Pulmonary artery endothelial cell (primary cell): ENCODE measurements at regions not wholly inside any gene's neighbourhood (a gene's known extent, or its start where the extent isn't known, plus 50 kb on each side); places are given as distances from the start of the nearest gene placed in this dataset.
"Not testable (repeated sequence)": the region's sequence is repeated elsewhere in the genome, so short reads cannot be mapped to it uniquely, and the experiment has no call there.

ENCODE experiments used
- DNase-seq: peaks from one replicate; pipeline ENCODE4 v3.0.0-alpha.2; 2011; ENCODE audit warnings: low read depth, low spot score

GRCh38 chr2:195199864-195200263 is 457.2 kb upstream of the SLC39A10 start:
- no peak for DNase-seq

DNA sequence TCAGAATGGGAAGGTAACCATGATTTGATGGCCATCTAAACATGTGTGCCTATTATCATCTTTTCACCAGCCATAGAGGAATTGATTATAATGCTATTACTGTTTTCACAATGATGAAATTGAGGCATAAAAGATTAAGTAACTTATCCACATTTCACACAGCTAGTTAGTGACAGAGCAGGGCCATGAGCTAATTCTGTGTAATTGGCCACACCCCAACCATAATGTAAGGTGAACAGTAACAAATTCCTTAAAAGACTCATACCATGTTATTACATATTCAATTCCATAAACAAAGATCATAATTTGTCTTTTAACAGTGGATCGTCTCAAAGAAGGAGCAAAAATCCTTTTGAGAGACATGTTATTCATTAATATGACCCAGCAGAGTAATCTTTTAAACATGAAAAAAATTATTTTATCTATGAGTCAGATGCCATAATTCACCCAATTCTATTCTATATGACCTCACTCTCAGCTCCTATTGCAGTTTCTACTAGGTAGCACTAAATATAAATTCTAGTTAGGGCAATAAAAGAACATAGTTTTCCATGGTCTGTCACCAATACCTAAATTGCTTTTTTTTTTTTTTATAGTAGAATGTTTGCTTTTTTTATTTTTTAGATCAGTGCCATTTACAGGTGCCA is 475.8 kb upstream of the SLC39A10 start:
- no peak for DNase-seq

DNA sequence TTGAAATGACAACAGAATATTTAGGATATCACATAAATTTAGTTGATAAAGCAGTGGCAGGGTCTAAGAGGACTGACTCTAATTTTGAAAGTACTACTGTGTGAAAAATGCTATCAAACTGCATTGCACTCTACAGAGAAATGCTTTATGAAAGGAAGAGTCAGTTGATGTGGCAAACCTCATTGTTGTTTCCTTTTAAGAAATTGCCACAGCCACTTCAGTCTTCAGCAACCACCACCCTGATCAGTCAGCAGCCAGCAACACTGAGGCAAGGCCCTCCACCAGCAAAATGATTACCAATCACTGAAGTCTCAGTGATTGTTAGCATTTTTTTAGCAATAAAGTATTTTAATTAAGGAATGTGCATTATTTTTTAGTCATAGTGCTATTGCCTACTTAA is 488.7 kb upstream of the SLC39A10 start:
- DNase-seq: no peak

DNA sequence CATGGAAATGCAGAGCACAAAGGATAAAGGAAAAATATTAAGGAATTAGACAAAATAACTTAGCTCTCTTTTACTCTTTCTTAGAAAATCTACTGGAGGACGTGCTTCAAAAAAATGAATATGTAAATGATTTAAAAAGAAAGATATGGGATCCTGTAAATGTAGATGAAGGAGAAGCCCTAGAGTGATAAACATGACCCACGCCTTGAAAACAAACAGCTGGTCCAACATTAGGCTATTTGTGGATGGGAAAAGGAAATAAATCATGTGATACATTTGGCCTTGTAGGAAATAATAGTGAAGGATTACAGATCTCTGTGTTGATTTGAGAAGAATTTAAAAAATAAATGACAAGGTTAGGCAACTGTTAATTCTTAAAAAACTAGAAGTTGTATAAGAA is 492.1 kb upstream of the SLC39A10 start:
- DNase-seq: no peak

DNA sequence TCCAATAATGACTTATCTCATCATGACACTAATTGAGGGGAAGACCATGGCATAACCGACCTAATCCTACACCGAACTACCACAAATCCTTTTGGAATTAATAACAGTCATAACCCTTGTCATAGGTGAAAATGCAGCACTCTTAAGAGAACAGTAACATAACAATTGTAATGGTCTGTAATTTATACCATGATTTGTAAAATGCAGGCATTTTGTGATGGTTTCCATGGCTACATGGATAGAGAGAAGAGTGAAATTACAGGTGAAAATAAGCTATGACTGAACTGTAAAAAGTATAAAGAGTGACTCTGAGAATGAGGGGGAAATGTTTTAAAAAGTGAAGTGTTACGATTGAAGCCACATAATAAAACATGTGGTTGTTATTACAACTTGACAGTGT is 494.1 kb upstream of the SLC39A10 start:
- no peak for DNase-seq

- DNase-seq: no peak
Observed at GRCh38 chr2:195162194-195162593, 494.8 kb upstream of the SLC39A10 start.

GRCh38 chr2:195160963-195161362 is 496.1 kb upstream of the SLC39A10 start:
- DNase-seq: no peak

DNA sequence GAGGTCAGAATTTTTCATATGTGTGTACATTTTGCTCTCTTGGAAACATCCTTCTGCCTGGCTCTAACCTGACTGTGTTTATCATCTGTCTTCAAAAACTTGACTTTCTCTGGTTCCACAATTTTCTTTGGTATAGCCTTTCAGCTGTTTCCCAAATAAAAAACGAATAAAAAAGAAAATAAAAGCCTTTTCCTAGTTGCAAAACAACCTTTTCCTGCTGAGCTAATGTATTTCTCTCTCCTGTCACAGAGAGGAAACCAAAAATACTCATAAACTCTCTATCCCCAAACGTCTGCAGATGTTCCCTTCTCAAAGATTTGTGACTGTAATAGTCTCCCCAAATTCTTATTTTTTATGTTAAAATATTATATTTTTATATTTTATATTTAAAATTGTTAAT is 505.3 kb upstream of the SLC39A10 start:
- no peak for DNase-seq

- no peak for DNase-seq
Observed at GRCh38 chr2:195150819-195151218, 506.2 kb upstream of the SLC39A10 start.

DNA sequence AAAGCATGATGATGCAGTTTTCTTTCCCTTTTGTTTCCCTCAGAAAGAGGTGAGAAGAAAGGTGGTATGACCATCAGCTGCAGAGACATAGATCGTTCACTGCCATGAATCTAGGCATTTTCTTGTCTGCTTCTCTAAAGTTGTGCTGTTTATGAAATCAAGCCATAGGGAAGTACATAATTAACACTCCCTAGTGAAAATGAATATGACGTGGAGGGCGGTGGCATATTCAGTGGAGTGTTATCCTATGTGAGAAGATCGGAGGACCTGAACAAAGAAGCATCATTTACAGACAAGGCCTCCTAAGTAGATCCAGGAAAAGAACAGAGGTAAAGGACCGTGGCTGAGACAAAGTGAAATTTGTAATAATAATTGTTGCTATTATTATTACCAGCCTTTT is 509.0 kb upstream of the SLC39A10 start:
- DNase-seq: no peak

DNA sequence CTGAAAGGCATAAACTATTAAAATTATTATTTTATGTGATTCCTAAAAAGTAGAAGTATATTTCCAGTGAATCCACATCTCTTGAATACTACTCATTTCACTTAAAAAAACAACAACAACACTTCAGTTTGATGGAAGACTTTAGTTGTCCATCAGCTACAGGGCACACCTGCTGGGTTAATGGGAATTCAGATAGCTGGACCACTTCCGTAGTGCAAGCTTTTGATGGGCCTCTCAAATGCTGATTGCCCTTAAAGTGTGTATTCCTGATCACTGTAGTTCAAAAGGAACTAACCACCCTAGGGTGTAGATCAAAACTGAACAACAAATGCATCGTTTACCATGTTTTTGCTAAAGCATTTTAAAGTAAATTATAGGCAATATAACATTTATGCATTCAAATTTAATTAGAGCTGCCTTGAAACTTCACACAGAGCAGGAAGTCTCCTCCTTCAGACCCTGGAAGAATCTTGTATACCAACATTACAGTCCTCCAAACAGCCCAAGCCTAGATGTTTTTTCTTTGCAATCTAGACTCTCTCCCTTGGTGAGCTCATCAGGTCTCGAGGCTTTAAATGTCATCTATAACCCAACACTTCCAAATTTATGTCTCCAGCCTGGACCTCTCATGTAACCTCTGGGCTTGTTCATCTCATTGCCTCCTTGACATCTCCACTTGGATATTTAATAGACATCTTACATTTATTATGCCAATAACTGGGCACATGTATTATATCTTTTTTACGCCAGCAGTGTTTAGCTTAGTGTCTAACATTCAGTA is 510.1 kb upstream of the SLC39A10 start:
- no peak for DNase-seq

- DNase-seq: no peak
Observed at GRCh38 chr2:195138435-195138834, 518.6 kb upstream of the SLC39A10 start.

GRCh38 chr2:195125889-195126288 is 531.1 kb upstream of the SLC39A10 start:
- not testable (repeated sequence) for DNase-seq

- DNase-seq: no peak
Observed at GRCh38 chr2:195124391-195125079, 532.5 kb upstream of the SLC39A10 start.

DNA sequence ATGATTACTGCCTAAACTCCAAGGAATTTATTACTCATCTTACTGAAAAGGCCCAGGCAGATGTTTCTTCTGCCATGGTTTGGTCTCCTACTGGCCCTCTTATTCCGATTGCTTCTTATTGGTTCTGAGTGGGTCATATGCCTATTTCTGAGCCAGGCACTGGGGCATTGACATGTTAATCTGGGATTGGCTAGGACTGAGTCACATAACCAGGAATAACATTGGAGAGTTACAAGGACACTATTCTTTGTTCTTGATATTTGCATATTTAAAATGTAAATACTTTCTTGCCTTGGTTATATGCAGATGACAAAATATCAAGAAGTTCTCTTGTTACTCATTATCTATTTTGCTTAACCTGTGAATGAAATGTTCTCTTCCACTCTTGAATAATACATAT is 534.4 kb upstream of the SLC39A10 start:
- DNase-seq: no peak

- no peak for DNase-seq
Observed at GRCh38 chr2:195121341-195121740, 535.7 kb upstream of the SLC39A10 start.

GRCh38 chr2:195119231-195119630 is 537.8 kb upstream of the SLC39A10 start:
- DNase-seq: no peak

DNA sequence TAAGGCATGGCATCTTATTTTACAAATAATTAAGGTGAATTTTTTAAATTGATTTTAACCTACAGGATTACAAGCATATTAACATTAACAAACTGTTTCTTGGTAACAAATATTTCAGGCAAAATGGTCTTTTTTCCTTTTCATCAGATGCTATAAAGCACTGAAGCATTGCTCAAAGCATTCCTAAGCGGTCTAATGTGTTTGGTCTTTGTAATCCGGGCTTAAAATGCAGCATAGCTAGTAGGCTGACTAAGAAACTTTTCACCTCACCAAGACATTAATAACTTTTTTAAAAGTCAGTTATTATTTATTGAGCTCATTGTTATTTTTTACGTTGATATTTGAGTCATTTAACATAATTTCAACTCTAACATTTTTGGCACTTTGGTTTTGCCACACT is 538.8 kb upstream of the SLC39A10 start:
- DNase-seq: no peak

DNA sequence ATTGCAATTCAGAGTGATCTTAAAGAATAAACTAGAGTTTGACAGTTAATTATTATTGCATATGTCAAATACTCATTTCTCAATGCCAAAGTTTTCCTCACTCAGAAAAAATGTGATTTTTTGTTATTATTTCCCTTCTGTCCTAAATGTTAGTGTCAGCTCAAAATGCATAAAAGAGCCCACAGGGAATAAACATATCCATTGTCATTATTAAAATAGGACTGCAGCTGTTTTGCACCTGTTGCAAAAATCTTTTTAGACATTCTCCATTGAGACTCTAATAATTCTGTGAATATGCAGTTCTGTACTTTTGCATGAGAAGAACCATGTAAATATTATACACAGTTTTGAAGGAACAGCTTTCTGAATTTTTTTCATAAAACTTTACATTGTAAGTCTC is 540.0 kb upstream of the SLC39A10 start:
- no peak for DNase-seq

DNA sequence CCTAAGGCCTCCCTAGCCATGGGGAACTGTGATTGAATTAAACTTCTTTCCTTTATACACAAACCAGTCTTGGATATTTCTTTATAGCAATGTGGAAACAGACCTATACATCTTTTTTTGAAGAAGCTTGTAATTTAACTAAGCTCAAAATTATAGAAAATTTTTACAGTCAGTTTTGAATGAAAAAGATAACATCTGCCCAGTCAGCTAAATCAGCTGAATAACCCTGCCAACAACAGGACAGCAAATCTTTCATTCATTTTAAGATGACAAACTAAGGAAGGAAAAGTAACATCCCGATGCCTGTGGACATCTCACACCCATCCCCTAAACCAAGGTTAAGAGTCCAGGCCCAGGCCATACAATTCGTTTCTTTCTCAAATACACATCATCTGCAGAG is 541.3 kb upstream of the SLC39A10 start:
- no peak for DNase-seq

GRCh38 chr2:195108182-195108581 is 548.8 kb upstream of the SLC39A10 start:
- DNase-seq: no peak

DNA sequence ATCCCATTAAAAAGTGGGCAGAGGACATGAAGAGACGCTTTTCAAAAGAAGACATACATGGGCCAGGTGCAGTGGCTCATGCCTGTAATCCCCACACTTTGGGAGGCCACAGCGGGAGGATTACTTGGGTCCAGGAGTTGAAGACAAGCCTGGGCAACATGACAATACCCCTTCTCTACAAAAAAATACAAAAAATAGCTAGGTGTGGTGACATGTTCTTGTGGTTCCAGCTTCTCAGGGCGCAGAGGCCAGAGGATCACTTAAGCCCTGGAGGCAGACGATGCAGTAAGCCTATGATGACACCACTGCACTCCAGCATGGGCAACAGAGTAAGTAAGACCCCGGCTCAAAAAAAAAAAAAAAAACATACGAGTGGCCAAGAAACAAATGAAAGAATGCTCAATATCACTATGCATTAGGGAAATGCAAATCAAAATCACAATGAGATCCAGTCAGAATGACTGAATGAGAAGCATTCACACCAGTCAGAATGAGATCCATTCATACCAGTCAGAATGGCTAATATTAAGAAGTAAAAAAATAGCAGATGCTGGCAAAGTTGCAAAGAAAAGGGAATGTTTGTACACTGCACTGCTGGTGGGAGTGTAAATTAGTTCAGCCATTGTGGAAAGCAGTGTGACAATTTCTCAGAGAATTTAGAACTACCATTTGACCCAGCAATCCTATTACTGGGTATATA is 550.2 kb upstream of the SLC39A10 start:
- DNase-seq: no peak
